Dermis blood vessel endothelial cell (primary cell): ENCODE measurements at regions not wholly inside any gene's neighbourhood (a gene's known extent, or its start where the extent isn't known, plus 50 kb on each side); places are given as distances from the start of the nearest gene placed in this dataset.

Experiments used
- DNase-seq: peaks from one replicate; pipeline ENCODE4 v3.0.0; 2010

DNA sequence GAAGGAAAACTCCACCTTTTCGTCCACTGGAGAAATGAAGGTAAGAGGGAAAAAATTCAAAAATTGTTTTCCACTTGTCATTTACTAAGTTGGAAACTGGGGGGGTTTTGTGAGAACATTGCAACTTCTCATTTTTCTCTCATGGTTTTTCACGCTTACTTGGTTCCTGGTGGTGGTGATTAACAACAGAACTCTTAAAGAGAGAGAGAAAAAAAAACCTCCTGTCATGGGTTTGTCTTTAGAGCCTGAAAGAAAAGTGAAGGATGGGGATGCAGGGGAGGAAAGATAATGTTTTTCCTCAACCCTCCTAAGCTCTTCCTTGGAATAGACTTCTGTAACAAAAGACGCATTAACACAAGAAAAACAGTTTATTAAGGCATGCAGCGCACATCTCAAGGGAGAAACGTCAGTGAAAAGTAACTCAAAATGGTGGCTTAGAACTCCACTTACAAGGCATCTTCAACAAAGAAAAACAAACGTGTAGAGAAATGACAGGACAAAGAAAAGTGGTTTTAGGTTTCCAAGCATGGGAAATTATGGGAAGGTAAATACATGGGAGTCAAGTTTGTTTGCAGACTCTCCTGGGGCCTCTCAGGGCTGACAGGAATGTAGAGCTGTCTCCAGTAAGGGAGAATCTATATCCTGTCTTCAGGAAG, 81.9 kb upstream of the ATF7IP start:
- no peak for DNase-seq

DNA sequence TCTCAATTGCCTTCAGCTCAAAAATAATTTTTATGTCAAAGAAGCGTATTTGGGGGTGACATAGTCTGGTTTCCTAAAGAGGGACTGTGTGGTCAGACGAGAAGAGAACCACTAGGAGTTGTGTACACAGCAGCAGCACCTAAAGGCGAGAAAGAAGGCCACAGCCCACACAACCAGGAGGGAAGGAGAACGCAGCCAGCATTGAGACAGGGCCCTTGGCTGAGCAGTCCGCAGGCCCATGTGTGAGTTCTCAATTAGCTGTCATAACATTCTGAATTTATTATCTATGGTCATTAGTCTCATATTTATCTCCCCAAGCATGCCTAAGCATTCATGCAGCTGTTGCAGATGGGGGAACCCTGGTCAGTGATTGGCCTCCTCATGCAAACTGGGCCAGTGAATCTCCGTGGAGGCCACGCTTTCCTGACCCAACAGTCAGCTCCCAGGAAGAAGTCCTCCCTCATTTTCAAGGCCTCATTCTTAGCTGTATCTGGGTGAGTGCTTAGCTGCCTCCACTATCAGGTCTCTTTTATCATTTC, 81.2 kb upstream of the ATF7IP start:
- DNase-seq = no peak

DNA sequence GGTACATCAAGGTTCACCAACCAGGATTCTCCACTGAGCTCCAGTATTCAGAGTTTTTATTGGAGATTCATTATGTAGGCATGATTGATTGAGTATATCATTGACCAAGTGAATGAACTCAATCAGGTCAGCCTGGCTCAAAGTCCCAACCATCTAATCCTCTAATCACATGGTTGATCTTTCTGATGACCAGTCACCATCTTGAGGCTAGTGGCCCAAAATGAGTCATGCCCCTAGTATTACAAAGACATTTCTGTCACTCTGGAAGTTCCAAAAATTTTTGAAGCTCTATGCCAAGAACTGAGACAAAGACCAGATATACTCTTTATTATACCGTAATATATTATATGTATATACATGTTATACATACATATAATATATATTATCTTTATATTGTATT, 75.9 kb upstream of the ATF7IP start:
- DNase-seq = no peak

DNA sequence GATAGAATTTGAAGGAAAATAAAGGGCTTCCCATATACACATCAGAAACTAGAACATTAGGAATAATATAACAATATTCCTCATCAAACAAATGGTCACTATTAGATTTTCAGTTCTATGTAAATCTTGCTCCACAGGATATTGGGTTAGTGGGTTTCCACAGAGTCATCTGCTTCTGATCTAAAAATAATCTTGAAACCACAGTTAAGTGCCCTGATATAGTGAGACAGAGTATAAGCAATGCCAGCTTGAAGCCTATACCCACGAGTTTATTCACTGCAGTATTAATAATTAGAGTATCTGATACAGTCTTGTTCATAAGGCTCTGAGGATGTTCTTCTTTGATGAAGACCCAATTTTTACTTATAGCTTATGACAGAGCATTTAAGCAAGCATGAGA, 74.5 kb upstream of the ATF7IP start:
- no peak for DNase-seq

DNA sequence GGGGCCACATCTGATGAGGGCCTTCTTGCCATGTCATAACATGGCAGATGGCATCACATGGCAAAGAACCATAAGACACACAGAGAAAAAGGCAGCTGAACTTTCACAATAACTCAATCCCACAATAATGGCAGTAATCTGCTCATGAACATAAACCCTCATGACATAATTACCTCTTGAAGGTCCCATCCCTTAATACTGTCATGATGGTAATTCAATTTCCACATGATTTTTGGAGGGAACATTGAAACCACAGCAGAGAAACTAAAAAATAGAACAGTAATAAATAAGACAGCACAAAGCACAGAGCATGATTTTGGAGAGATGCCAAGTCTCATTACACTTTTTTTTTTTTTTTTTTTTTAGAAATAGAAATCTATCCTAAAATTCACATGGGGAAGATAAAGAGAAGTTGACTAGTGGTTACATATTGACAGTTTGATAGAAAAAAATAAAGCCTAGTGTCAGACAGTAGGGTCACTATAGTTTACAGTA, 61.8 kb upstream of the ATF7IP start:
- no peak for DNase-seq

DNA sequence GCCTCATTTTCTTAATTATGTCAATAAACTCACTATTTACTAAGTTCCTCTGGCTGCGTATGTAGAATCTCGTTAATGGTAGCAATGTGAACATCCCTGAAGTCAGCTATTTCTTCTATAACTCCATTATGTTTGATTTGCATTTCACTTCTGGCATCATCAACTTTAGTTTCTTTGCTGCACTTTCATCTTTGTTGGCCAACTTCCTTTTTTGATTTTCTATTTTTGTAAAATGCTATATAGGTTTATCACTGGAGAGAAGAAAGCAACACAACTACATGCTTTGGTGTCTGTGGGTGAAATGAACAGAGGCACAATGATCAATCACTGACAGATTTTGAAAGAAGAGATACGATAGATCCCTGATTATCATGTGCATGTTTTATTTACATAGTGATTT, 58.5 kb upstream of the ATF7IP start:
- DNase-seq = no peak

DNA sequence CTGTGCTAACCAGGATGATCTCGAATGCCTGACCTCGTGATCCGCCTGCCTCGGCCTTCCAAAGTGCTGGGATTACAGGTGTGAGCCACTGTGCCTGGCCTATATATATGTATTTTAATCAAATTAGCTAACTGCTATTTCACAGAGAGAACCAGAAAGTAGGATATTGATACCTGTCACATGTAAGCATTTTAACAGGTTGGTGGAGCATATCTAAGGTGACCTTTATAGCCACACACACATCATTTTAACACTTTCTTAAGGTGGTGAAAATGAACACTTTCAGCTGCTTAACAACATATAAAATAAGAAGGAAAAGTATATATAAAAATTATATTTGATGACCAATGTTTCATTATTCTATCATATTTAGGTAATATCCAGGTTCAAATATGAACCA, 57.0 kb upstream of the ATF7IP start:
- DNase-seq = no peak

DNA sequence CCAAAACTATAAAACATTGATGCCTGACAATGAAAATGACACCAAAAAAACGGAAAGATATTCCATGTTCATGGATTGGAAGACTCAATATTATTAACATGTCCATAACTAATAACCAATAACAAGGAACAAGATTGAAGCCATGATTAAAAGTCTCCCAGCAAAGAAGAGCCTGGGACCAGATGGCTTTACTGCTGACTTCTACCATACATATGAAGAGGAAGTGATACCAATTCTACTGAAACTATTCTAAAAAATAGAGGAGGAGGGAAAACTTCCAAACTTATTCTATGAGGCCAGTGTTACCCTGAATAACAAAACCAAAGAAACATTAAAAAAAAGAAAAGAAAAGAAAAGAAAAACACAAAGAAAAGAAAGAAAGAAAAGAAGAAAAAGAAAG, 54.6 kb upstream of the ATF7IP start:
- no peak for DNase-seq

DNA sequence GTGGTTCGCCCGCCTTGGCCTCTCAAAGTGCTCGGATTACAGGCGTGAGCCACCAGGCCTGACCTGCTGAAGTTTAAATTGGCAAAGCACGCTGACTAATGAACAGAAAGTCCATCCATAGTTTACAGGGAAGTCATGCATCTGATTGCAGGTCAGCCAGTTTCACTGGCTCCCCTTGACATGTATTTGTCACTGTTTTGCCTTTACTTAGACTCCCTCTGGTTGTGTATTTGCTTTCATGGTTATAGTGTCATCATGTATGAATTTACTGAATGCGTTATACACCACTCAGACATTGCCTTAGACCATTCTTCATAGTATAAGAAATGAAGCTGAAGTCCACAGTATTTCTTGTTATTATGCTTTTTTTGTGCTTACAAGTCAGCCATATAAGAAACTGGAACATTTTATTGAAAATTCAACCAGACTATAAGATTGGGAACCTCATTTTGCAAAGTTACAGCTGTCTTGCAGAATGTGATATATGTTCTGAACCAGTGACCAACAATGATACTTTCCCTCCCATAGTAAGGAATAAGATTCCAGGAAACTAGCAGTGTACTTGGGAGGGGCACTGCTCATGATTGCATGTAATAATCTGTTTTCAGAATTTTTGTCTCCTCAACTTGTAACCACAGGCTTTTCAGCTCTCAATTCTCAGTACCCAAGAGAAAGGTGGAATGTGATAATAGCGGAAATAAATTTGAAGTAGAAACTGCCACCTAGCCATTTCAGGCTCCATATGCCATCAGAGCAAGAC, 51.9 kb upstream of the ATF7IP start:
- DNase-seq = no peak

DNA sequence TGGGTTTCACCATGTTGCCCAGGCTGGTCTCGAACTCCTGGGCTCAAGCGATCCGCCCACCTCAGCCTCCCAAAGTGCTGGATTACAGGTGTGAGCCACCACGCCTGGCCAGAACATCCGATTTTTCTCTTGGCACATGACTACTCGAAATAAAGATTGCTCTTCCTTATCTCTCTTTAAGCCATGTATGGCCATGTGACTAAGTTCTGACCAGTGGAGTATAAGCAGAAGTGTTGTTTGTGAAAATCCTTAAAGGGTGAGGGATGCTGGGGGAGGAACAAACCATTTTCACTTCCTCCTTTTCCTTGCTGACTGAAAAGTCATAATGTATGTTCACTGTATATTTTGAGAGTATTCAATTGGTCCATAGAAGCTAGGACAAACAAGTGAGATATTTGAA, 50.7 kb upstream of the ATF7IP start:
- DNase-seq = no peak

DNA sequence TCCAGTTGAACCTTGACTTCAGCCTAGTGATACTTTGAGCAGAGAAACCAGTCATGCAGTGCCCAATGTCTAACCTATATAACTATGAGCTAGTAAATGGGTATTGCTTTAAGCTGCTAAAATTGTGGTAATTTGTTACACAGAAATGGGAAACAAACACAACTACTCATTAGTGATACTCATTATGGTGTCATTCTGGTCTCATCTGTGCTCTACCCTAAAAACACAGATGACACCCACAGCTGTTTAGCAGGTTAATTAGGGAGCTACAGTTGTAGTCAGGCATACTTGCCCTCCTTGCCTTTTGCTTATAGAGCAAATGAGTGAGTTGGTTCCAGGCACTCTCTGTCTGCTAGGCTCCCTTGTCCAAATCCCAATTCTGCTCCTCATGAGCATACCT, 50.0 kb upstream of the ATF7IP start:
- DNase-seq = no peak
